CD4-positive, alpha-beta T cell treated with Interleukin-1 beta for 1 hour (primary cell): ENCODE measurements at regions not wholly inside any gene's neighbourhood (a gene's known extent, or its start where the extent isn't known, plus 50 kb on each side); places are given as distances from the start of the nearest gene placed in this dataset.

ENCODE experiments used
- DNase-seq, 2 donors: peaks; one replicate each; pipeline ENCODE4 v3.0.0-alpha.2; 2020 to 2022

- no peak for DNase-seq
These were observed 185.9 kb upstream of the ATP1B1 start for GRCh38 chr1:168920456-168921094.

GRCh38 chr1:168921629-168922028, 184.9 kb upstream of the ATP1B1 start:
- DNase-seq: no peak

DNA sequence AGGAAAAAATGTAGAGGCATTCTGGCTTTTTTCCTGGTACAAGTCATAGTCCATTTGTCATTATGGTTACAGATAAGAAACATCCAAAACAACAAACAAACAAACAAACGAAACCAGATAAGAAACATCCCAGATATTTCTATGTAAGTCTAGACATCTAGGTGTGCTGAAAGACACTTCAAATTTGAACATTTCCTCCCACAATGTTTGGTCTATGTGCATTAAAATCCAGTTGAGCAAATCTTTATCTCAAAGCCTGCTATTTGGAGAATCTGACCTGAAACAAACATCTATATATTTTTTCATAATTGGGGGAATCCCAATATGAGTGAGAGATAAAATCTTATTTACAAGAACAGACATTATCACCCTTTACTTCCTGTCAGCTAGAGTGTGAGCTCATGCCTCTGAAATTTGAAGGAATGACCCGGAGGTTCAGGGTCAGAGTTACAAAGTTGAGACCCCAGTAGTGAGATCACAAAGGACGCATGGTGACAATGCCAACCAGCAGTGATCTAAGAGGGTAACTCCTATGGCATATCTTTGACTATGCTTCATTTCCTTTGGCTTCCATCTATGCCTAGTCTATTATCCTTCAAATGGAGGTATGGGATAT, 182.9 kb upstream of the ATP1B1 start:
- no peak for DNase-seq

DNA sequence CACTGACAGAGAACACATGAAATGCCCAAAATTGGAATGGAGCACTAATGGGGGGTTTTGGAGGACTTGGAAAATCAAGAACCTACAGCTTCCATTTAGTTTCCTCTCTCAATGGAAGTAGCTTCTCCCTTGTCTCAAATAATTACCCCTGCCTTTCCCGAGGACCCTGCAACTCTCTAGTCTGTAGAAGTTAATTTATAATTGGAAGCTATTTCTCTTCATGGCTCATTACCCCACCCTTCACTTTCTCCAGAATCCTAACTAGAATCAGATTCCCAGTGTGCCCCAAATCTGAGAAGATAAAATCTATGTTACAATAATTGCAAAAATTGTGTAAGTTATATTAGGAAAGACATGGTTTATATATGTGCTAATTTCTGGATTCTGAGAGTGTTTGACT, 181.5 kb upstream of the ATP1B1 start:
- DNase-seq: no peak

DNA sequence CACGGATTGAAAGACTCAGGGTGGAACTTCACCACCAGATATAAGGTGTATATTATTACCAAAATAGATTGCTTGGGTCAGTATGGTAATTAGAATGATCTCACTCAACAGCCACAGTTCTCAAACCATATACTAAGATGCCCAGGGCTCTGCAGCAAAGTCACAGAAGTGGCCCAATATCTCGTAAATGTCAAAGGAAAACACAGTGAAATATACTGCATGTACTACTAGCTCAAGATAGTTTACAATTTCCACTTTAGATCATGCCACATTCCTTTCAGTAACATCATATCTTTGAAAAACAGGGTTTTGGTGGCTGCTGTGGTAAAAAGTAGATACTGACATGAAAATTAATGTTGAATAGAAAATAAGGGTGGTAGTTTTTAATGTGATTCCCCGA, 180.3 kb upstream of the ATP1B1 start:
- DNase-seq: no peak

DNA sequence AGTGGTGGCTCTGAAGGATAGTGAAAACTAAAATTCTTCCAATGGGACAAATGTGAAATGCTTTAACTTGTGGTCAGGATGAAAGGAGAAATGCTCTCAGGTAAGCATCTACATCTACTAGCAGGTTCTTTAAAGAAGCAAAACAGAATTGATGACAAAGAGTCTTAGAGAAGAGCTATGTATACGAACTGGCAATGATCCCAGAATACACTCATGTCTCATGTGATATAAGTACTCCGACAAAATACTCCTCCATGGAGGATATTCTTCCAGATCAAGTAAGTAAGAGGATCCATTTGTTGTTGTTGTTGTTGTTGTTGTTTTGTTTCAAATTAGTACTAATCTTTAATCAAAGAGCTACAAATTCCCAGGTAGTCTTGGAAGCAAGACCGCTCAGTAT, 174.0 kb upstream of the ATP1B1 start:
- no peak for DNase-seq

- DNase-seq: no peak
These were observed 173.2 kb upstream of the ATP1B1 start for GRCh38 chr1:168933141-168933805.

DNA sequence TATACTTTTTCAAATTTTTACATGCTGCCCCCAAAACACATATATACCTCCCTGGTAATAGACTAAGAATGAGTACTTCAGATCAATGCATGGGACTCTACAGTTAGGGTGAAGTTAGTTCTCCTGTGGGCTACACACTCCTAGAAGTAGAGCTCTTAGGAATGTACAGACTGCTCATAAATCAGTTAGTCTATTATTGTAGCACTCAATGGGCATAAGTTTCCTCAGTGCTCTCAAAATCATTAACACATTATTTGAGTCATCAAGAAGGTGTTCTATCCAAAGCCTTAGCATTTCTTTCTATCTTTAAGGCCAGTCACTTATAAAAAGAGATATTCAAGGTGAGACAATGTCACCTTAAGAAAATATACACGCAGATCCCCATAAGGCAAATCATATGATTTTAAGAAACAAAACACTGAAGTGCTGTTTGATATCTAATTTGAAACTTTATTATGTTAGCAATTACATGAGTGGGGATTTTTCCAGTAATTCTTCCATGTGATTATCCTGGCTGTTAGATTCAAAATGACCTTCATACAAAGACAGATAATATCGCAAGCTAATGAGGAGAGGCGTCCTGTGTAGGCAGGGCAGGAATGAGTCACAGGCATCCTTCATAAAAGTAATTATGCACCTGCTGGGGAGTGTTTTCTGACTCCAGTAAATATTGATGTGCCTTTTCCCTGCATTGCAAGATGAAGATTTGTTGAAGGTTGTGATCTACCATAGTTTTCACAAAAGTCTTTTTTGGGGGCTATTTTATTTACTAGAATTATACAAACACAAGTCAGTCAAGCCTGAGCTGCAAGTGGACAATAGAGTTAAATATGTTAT, 167.2 kb upstream of the ATP1B1 start:
- no peak for DNase-seq

GRCh38 chr1:168939947-168940223, 166.6 kb upstream of the ATP1B1 start:
- no peak for DNase-seq

GRCh38 chr1:168941640-168942039, 164.8 kb upstream of the ATP1B1 start:
- DNase-seq: no peak

GRCh38 chr1:168942165-168942564, 164.3 kb upstream of the ATP1B1 start:
- DNase-seq: no peak

GRCh38 chr1:168945870-168946269, 160.6 kb upstream of the ATP1B1 start:
- no peak for DNase-seq

GRCh38 chr1:168947041-168947440, 159.4 kb upstream of the ATP1B1 start:
- DNase-seq: no peak

GRCh38 chr1:168949672-168950071, 156.8 kb upstream of the ATP1B1 start:
- no peak for DNase-seq

GRCh38 chr1:168957818-168958217, 148.7 kb upstream of the ATP1B1 start:
- no peak for DNase-seq

- DNase-seq: no peak
These were observed 147.8 kb upstream of the ATP1B1 start for GRCh38 chr1:168958562-168959289.

GRCh38 chr1:168959382-168959781, 147.1 kb upstream of the ATP1B1 start:
- no peak for DNase-seq

GRCh38 chr1:168960114-168960513, 146.4 kb upstream of the ATP1B1 start:
- DNase-seq: no peak

- no peak for DNase-seq
These were observed 145.9 kb upstream of the ATP1B1 start for GRCh38 chr1:168960595-168960994.

- DNase-seq: no peak
These were observed 142.9 kb upstream of the ATP1B1 start for GRCh38 chr1:168963601-168964000.

- no peak for DNase-seq
These were observed 142.0 kb upstream of the ATP1B1 start for GRCh38 chr1:168964478-168964877.

GRCh38 chr1:168966217-168966616, 140.3 kb upstream of the ATP1B1 start:
- no peak for DNase-seq

GRCh38 chr1:168966636-168967035, 139.9 kb upstream of the ATP1B1 start:
- DNase-seq: no peak
